HG02884 (cell line): ENCODE measurements at regions not wholly inside any gene's neighbourhood (a gene's known extent, or its start where the extent isn't known, plus 50 kb on each side); places are given as distances from the start of the nearest gene placed in this dataset.

Experiments used
- ATAC-seq: cut with Tn5 transposase; IDR thresholded peaks from one replicate; pipeline ENCODE4 v1.9.1; 2021; ENCODE audit warnings: mild to moderate bottlenecking, moderate library complexity; ENCODE audit not compliant: unreplicated experiment

- no peak for ATAC-seq
Measured at GRCh38 chr18:31246460-31246859, 71.5 kb upstream of the DSG1 start.

DNA sequence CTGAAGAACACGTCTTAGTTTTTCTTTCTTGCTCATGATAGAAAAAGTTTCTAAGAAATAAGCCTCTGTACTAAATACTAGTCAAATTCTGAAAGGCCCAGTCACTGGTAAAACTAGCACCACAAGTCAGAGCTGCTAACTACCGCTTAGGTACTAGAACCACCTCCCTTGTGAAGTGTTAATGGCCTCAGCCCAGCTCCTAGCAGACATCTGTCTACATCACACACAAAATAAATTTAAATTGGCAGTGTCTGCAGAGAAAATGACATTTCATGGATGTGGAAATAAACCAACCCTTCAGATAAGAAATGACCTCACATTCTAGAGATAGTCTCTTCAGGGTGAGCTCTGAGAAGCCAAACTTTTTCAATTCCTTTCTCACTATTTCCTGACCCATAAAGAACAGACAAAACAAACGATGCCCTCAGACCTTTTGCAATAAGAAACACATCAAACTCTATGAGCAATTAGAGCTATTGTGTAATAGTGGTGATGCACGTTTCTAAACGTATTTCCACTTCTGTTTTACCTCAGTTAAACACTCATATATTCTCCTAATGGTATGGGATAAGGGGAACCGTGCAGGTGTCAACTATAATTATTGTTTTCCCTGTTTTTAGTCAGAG, 70.3 kb upstream of the DSG1 start:
- ATAC-seq = no peak

DNA sequence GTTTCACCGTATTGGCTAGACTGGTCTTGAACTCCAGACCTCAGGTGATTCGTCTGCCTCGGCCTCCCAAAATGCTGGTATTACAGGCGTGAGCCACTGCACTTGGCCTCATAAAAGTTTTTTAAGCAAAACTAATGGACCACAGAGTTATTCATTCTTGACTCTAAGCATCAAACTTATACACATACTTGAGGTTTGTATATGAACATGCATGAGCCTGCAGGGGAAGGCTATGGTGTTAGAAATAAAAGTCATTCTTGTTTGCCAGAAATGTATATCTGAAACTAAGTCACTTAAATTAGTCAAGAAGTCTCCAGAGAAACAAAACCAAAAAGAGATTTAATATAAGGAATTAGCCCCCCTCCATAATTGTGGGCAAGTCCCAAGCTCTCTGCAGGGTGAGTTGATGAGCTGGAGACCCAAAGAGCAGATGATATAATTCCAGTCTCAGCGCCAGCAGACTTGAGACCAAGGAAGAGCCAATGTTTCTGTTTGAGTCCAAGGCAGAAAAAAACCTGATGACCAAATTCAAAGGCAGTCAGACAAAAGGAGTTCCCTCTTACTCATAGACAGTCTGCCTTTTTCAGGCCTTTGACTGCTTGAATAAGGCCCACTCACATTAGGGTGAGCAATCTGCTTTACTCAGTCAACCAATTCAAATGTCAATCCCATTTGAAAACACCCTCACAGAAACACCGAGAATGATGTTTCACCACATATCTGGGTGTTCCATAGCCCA, 69.0 kb upstream of the DSG1 start:
- ATAC-seq = no peak

GRCh38 chr18:31250902-31251301, 67.1 kb upstream of the DSG1 start:
- no peak for ATAC-seq

DNA sequence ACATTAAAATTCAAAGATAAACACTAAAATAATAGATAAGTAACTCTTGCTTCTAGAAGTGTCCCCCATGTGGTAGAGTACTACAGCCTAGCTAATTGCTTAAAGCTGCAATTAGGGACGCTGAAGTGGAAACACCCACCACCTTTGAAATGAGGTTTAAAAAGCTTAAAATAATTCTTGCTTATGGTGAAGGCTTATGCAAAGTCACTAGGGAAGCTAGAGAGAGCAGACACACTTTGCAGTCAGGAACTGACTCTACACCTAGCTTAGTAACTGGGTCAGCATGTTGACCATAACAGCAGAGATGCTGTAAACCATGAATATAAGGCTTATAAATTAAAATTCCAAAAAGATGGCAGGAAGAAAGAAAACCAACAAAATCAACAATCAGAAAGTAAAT, 65.4 kb upstream of the DSG1 start:
- ATAC-seq = no peak

- no peak for ATAC-seq
Measured at GRCh38 chr18:31255953-31256352, 62.0 kb upstream of the DSG1 start.

- ATAC-seq = no peak
Measured at GRCh38 chr18:31258789-31259188, 59.2 kb upstream of the DSG1 start.

GRCh38 chr18:31261792-31262582, 56.0 kb upstream of the DSG1 start:
- ATAC-seq = peak; percentile 52

GRCh38 chr18:31267823-31268481, 50.0 kb upstream of the DSG1 start:
- peak; percentile 84 for ATAC-seq
